GM23338 (cell line): ENCODE measurements at regions not wholly inside any gene's neighbourhood (a gene's known extent, or its start where the extent isn't known, plus 50 kb on each side); places are given as distances from the start of the nearest gene placed in this dataset.
A peak's percentile ranks its signal among the peaks of the same experiment; 100 is the strongest.

Experiments
- ATAC-seq: fragments of 200-7000 bp; cut with Tn5 transposase; 3 replicates; pipeline ENCODE4 v1.9.1; 2020
- DNase-seq: peaks from one replicate; pipeline ENCODE4 v3.0.0-alpha.2; 2015; ENCODE audit warnings: low spot score
- H2AFZ ChIP-seq: fragments of 200-600 bp; sonication (generic); 2 replicates; pipeline ENCODE4 v1.8.0; 2016; ENCODE audit warnings: antibody characterized with exemption, mild to moderate bottlenecking, moderate library complexity
- H3F3A ChIP-seq: fragments of 200-600 bp; sonication (generic); replicated peaks from 2 replicates; pipeline ENCODE4 v1.8.0; 2017; ENCODE audit warnings: antibody characterized with exemption, mixed run types, low read depth
- H3K27ac ChIP-seq: fragments of 200-600 bp; sonication (generic); 2 replicates; pipeline ENCODE4 v1.6.1; 2016; ENCODE audit warnings: low read depth
- H3K27me3 ChIP-seq: fragments of 200-600 bp; sonication (generic); 2 replicates; pipeline ENCODE4 v1.8.0; 2016; ENCODE audit warnings: mild to moderate bottlenecking, mixed run types, moderate library complexity; ENCODE audit not compliant: insufficient read depth
- H3K36me3 ChIP-seq: fragments of 200-600 bp; sonication (generic); 2 replicates; pipeline ENCODE4 v1.8.0; 2016; ENCODE audit warnings: mild to moderate bottlenecking; ENCODE audit not compliant: insufficient read depth
- H3K4me1 ChIP-seq: fragments of 200-600 bp; sonication (generic); 2 replicates; pipeline ENCODE4 v1.8.0; 2016; ENCODE audit warnings: mild to moderate bottlenecking, moderate library complexity; ENCODE audit not compliant: insufficient read depth
- H3K4me2 ChIP-seq: fragments of 200-600 bp; sonication (generic); 2 replicates; pipeline ENCODE4 v1.7.1; 2017; ENCODE audit warnings: mixed run types
- H3K4me3 ChIP-seq: fragments of 200-600 bp; sonication (generic); 2 replicates; pipeline ENCODE4 v1.6.1; 2016; ENCODE audit warnings: mixed run types
- H3K79me2 ChIP-seq: fragments of 200-600 bp; sonication (generic); replicated peaks from 2 replicates; pipeline ENCODE4 v1.8.0; 2017; ENCODE audit warnings: mild to moderate bottlenecking; ENCODE audit not compliant: insufficient read depth
- H3K9me2 ChIP-seq: fragments of 200-600 bp; sonication (generic); 2 replicates; pipeline ENCODE4 v1.8.0; 2017; ENCODE audit not compliant: insufficient read depth
- H4K20me1 ChIP-seq: fragments of 200-600 bp; sonication (generic); replicated peaks from 2 replicates; pipeline ENCODE4 v1.8.0; 2017; ENCODE audit warnings: mild to moderate bottlenecking; ENCODE audit not compliant: insufficient read depth
- H3K27ac Mint-ChIP-seq: 2 replicates; pipeline ENCODE4 v1.8.0; 2020; ENCODE audit warnings: inconsistent platforms, mild to moderate bottlenecking, moderate library complexity, mixed read lengths
- H3K27me3 Mint-ChIP-seq: 3 replicates; pipeline ENCODE4 v1.8.0; 2022; ENCODE audit warnings: low read depth, mild to moderate bottlenecking, moderate library complexity, mixed read lengths, inconsistent platforms; ENCODE audit not compliant: insufficient read depth, poor library complexity
- H3K36me3 Mint-ChIP-seq: 3 replicates; pipeline ENCODE4 v1.8.0; 2021; ENCODE audit warnings: low read depth, mild to moderate bottlenecking, inconsistent platforms, moderate library complexity, mixed read lengths
- H3K4me1 Mint-ChIP-seq: 3 replicates; pipeline ENCODE4 v1.8.0; 2020; ENCODE audit warnings: mild to moderate bottlenecking, inconsistent platforms, mixed read lengths
- H3K4me3 Mint-ChIP-seq: 3 replicates; pipeline ENCODE4 v1.8.0; 2021; ENCODE audit warnings: moderate library complexity, mild to moderate bottlenecking, inconsistent platforms, mixed read lengths
- H3K9me3 Mint-ChIP-seq: 3 replicates; pipeline ENCODE4 v1.8.0; 2020; ENCODE audit warnings: moderate library complexity, mild to moderate bottlenecking, inconsistent platforms, mixed read lengths
- CREB1 ChIP-seq: fragments of 250-450 bp; sonication (Bioruptor Pico); IDR thresholded peaks from 2 replicates; pipeline ENCODE4 v1.5.0; 2020; ENCODE audit warnings: low read depth, mild to moderate bottlenecking, moderate library complexity
- EZH2phosphoT487 ChIP-seq: fragments of 200-600 bp; sonication (generic); IDR thresholded peaks from one replicate; pipeline ENCODE4 v1.8.1; 2018; ENCODE audit warnings: antibody characterized with exemption; ENCODE audit not compliant: unreplicated experiment
- JUNB ChIP-seq: IDR thresholded peaks from one replicate; pipeline ENCODE4 v1.6.1; 2016; ENCODE audit warnings: antibody characterized with exemption; ENCODE audit not compliant: unreplicated experiment
- NANOG ChIP-seq: IDR thresholded peaks from 2 replicates; pipeline ENCODE4 v1.6.1; 2016; ENCODE audit warnings: antibody characterized with exemption, borderline replicate concordance
- STAT1 ChIP-seq: IDR thresholded peaks from one replicate; pipeline ENCODE4 v1.6.1; 2016; ENCODE audit warnings: antibody characterized with exemption; ENCODE audit not compliant: unreplicated experiment
- ZNF114 ChIP-seq: fragments of 250-450 bp; sonication (Bioruptor Pico); IDR thresholded peaks from 2 replicates; pipeline ENCODE4 v1.5.0; 2020; ENCODE audit warnings: mild to moderate bottlenecking, moderate library complexity
- TF ChIP-seq, protein P1 (sequence below): fragments of 250-450 bp; sonication (Bioruptor Pico); IDR thresholded peaks from 2 replicates; pipeline ENCODE4 v1.5.0; 2020; ENCODE audit warnings: mild to moderate bottlenecking, moderate library complexity
- TF ChIP-seq, protein P2 (sequence below): IDR thresholded peaks from 2 replicates; pipeline ENCODE4 v1.6.1; 2016; ENCODE audit warnings: antibody characterized with exemption
- TF ChIP-seq, protein P3 (sequence below): IDR thresholded peaks from one replicate; pipeline ENCODE4 v1.6.1; 2018; ENCODE audit warnings: antibody characterized with exemption; ENCODE audit not compliant: unreplicated experiment

- no peak for TF ChIP-seq NANOG
These were observed 281.2 kb downstream of the SNX13 start (continued) for GRCh38 chr7:17659126-17659525.

- H3K9me2 ChIP-seq, result no peaks in the 10 kb centered on the region; the same call in 1 of the 2 replicates
- no peak for DNase-seq
- Mint-ChIP-seq H3K9me3 (no peaks in the 10 kb centered on the region), H3K27ac (no peak overlapping the region), H3K36me3 (no peaks in the 10 kb centered on the region), H3K4me3 (no peak overlapping the region), H3K27me3 (no peaks in the 10 kb centered on the region), H3K4me1 (peaks cover 17% of the 10 kb centered on the region)
- peaks cover 5% of the 10 kb centered on the region; the same call in 1 of the 2 replicates for H3K4me1 ChIP-seq
- H3F3A ChIP-seq, result no peaks in the 10 kb centered on the region
- no peak overlapping the region for H3K4me3 ChIP-seq
- H4K20me1 ChIP-seq, result no peaks in the 10 kb centered on the region
- H3K79me2 ChIP-seq, result no peaks in the 10 kb centered on the region
- H3K27me3 ChIP-seq, result no peaks in the 10 kb centered on the region
- TF ChIP-seq EZH2phosphoT487, result no peak
- H2AFZ ChIP-seq, result no peak overlapping the region
- no peak overlapping the region for H3K4me2 ChIP-seq
- H3K27ac ChIP-seq, result no peak overlapping the region
- no peaks in the 10 kb centered on the region for H3K36me3 ChIP-seq
- no peak for ATAC-seq
These were observed 280.2 kb downstream of the SNX13 start for GRCh38 chr7:17660116-17660515.

- H3K4me1 ChIP-seq, result peaks cover 5% of the 10 kb centered on the region; the same call in 1 of the 2 replicates
- no peaks in the 10 kb centered on the region for H4K20me1 ChIP-seq
- no peaks in the 10 kb centered on the region for H3K36me3 ChIP-seq
- DNase-seq (peak; percentile 26), ATAC-seq (peak; percentile 76)
- no peaks in the 10 kb centered on the region for H3K9me2 ChIP-seq
- no peaks in the 10 kb centered on the region for H3K27me3 ChIP-seq
- H3F3A ChIP-seq, result no peaks in the 10 kb centered on the region
- H3K4me2 ChIP-seq, result no peak overlapping the region
- H3K4me3 ChIP-seq, result no peak overlapping the region
- H3K4me3 Mint-ChIP-seq, result no peak overlapping the region
- H2AFZ ChIP-seq, result no peak overlapping the region
- no peaks in the 10 kb centered on the region for H3K27me3 Mint-ChIP-seq
- no peak overlapping the region for H3K27ac ChIP-seq
- no peaks in the 10 kb centered on the region for H3K36me3 Mint-ChIP-seq
- peaks cover 17% of the 10 kb centered on the region for H3K4me1 Mint-ChIP-seq
- H3K9me3 Mint-ChIP-seq, result no peaks in the 10 kb centered on the region
- 0 out of 2 replicates have a peak overlapping the region, but pooled peaks have one; percentile 11 for H3K27ac Mint-ChIP-seq
- H3K79me2 ChIP-seq, result no peaks in the 10 kb centered on the region
- TF ChIP-seq, protein P1, sequence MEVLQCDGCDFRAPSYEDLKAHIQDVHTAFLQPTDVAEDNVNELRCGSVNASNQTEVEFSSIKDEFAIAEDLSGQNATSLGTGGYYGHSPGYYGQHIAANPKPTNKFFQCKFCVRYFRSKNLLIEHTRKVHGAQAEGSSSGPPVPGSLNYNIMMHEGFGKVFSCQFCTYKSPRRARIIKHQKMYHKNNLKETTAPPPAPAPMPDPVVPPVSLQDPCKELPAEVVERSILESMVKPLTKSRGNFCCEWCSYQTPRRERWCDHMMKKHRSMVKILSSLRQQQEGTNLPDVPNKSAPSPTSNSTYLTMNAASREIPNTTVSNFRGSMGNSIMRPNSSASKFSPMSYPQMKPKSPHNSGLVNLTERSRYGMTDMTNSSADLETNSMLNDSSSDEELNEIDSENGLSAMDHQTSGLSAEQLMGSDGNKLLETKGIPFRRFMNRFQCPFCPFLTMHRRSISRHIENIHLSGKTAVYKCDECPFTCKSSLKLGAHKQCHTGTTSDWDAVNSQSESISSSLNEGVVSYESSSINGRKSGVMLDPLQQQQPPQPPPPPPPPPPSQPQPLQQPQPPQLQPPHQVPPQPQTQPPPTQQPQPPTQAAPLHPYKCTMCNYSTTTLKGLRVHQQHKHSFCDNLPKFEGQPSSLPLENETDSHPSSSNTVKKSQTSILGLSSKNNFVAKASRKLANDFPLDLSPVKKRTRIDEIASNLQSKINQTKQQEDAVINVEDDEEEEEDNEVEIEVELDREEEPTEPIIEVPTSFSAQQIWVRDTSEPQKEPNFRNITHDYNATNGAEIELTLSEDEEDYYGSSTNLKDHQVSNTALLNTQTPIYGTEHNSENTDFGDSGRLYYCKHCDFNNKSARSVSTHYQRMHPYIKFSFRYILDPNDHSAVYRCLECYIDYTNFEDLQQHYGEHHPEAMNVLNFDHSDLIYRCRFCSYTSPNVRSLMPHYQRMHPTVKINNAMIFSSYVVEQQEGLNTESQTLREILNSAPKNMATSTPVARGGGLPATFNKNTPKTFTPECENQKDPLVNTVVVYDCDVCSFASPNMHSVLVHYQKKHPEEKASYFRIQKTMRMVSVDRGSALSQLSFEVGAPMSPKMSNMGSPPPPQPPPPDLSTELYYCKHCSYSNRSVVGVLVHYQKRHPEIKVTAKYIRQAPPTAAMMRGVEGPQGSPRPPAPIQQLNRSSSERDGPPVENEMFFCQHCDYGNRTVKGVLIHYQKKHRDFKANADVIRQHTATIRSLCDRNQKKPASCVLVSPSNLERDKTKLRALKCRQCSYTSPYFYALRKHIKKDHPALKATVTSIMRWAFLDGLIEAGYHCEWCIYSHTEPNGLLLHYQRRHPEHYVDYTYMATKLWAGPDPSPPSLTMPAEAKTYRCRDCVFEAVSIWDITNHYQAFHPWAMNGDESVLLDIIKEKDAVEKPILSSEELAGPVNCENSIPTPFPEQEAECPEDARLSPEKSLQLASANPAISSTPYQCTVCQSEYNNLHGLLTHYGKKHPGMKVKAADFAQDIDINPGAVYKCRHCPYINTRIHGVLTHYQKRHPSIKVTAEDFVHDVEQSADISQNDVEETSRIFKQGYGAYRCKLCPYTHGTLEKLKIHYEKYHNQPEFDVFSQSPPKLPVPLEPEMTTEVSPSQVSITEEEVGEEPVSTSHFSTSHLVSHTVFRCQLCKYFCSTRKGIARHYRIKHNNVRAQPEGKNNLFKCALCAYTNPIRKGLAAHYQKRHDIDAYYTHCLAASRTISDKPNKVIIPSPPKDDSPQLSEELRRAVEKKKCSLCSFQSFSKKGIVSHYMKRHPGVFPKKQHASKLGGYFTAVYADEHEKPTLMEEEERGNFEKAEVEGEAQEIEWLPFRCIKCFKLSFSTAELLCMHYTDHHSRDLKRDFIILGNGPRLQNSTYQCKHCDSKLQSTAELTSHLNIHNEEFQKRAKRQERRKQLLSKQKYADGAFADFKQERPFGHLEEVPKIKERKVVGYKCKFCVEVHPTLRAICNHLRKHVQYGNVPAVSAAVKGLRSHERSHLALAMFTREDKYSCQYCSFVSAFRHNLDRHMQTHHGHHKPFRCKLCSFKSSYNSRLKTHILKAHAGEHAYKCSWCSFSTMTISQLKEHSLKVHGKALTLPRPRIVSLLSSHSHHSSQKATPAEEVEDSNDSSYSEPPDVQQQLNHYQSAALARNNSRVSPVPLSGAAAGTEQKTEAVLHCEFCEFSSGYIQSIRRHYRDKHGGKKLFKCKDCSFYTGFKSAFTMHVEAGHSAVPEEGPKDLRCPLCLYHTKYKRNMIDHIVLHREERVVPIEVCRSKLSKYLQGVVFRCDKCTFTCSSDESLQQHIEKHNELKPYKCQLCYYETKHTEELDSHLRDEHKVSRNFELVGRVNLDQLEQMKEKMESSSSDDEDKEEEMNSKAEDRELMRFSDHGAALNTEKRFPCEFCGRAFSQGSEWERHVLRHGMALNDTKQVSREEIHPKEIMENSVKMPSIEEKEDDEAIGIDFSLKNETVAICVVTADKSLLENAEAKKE (CRISPR knock-in tag), result no peak
- TF ChIP-seq, protein P2, sequence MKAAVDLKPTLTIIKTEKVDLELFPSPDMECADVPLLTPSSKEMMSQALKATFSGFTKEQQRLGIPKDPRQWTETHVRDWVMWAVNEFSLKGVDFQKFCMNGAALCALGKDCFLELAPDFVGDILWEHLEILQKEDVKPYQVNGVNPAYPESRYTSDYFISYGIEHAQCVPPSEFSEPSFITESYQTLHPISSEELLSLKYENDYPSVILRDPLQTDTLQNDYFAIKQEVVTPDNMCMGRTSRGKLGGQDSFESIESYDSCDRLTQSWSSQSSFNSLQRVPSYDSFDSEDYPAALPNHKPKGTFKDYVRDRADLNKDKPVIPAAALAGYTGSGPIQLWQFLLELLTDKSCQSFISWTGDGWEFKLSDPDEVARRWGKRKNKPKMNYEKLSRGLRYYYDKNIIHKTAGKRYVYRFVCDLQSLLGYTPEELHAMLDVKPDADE, result no peak
- TF ChIP-seq JUNB (no peak), EZH2phosphoT487 (no peak), ZNF114 (no peak), STAT1 (no peak), CREB1 (no peak), NANOG (no peak)
- TF ChIP-seq, protein P3, sequence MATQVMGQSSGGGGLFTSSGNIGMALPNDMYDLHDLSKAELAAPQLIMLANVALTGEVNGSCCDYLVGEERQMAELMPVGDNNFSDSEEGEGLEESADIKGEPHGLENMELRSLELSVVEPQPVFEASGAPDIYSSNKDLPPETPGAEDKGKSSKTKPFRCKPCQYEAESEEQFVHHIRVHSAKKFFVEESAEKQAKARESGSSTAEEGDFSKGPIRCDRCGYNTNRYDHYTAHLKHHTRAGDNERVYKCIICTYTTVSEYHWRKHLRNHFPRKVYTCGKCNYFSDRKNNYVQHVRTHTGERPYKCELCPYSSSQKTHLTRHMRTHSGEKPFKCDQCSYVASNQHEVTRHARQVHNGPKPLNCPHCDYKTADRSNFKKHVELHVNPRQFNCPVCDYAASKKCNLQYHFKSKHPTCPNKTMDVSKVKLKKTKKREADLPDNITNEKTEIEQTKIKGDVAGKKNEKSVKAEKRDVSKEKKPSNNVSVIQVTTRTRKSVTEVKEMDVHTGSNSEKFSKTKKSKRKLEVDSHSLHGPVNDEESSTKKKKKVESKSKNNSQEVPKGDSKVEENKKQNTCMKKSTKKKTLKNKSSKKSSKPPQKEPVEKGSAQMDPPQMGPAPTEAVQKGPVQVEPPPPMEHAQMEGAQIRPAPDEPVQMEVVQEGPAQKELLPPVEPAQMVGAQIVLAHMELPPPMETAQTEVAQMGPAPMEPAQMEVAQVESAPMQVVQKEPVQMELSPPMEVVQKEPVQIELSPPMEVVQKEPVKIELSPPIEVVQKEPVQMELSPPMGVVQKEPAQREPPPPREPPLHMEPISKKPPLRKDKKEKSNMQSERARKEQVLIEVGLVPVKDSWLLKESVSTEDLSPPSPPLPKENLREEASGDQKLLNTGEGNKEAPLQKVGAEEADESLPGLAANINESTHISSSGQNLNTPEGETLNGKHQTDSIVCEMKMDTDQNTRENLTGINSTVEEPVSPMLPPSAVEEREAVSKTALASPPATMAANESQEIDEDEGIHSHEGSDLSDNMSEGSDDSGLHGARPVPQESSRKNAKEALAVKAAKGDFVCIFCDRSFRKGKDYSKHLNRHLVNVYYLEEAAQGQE, result no peak
These were observed 278.2 kb downstream of the SNX13 start for GRCh38 chr7:17661982-17662585.
